ENCODE measurements at regions not wholly inside any gene's neighbourhood (a gene's known extent, or its start where the extent isn't known, plus 50 kb on each side); places are given as distances from the start of the nearest gene placed in this dataset.

- Histone ChIP-seq H3K9ac (ENCODE audit: extremely low read depth, insufficient read length, low read length) (no peak overlapping the region), H2BK20ac (ENCODE audit: low read depth, low read length, poor library complexity, severe bottlenecking) (no peak overlapping the region), H2BK120ac (ENCODE audit: low read depth, low read length, poor library complexity, severe bottlenecking) (no peak overlapping the region), H3K79me1 (ENCODE audit: insufficient read depth, low read depth, low read length, poor library complexity, severe bottlenecking) (no peaks in the 10 kb centered on the region), H2AFZ (ENCODE audit: low read length) (no peak overlapping the region), H2BK5ac (ENCODE audit: insufficient read length, low read length) (no peak overlapping the region), H4K8ac (replicated peaks; ENCODE audit: insufficient read length, low read depth, low read length) (no peak overlapping the region), H3K4ac (ENCODE audit: low read depth, low read length) (no peak overlapping the region), H3K14ac (ENCODE audit: insufficient read depth, low read length) (no peak overlapping the region), H2AK5ac (ENCODE audit: insufficient read length, low read length) (no peak overlapping the region), H3K27ac (ENCODE audit: insufficient read length, low read depth, low read length) (no peak overlapping the region), H4K91ac (ENCODE audit: insufficient read length, low read depth, low read length) (no peak overlapping the region), H2BK15ac (ENCODE audit: low read depth, low read length) (no peak overlapping the region), H4K20me1 (ENCODE audit: control insufficient read depth, insufficient read depth, insufficient read length) (no peaks in the 10 kb centered on the region), H3T11ph (ENCODE audit: low read length) (no peak overlapping the region), H2BK12ac (ENCODE audit: insufficient read length, low read depth, low read length) (no peak overlapping the region), H3K23me2 (ENCODE audit: insufficient read length, low read depth, low read length, poor library complexity, severe bottlenecking) (no peaks in the 10 kb centered on the region), H3K27me3 (ENCODE audit: insufficient read depth, low read length) (no peaks in the 10 kb centered on the region), H3K23ac (ENCODE audit: insufficient read length, low read depth, low read length) (no peak overlapping the region), H3K18ac (ENCODE audit: insufficient read length, low read depth, low read length) (no peak overlapping the region), H3K4me1 (ENCODE audit: insufficient read depth, low read length) (no peaks in the 10 kb centered on the region; the same call in 1 of the 2 replicates), H3K9me3 (ENCODE audit: control insufficient read depth, low read depth, low read length) (no peaks in the 10 kb centered on the region), H3K4me2 (ENCODE audit: insufficient read depth, insufficient read length, low read length) (no peak overlapping the region), H4K5ac (ENCODE audit: insufficient read length, low read depth, low read length) (no peak overlapping the region), H3K56ac (ENCODE audit: insufficient read length, low read depth, low read length) (no peak overlapping the region), H3K79me2 (ENCODE audit: insufficient read depth, low read length) (no peaks in the 10 kb centered on the region)
- no peaks in the 10 kb centered on the region for H3K9me3 Mint-ChIP-seq
- H3K4me1 Mint-ChIP-seq = peaks cover 7 to 24% of the 10 kb centered on the region in 2 experiments
- no peak for TF ChIP-seq CTCF (conservative IDR thresholded peaks at IDR 0.05)
- peaks cover 1% of the 10 kb centered on the region for H3K27me3 Mint-ChIP-seq (ENCODE audit: low read depth)
- no peak overlapping the region for H3K27ac Mint-ChIP-seq
- H3K4me3 Mint-ChIP-seq = no peak overlapping the region; a peak in 1 of 5 replicates
- WGBS (ENCODE audit: extremely low coverage, insufficient read length, low lambda C conversion rate) = no CpG with 5 or more reads among the region's 5 CpGs
- DNase-seq = no peak
- peaks cover 0 to 3% (median 0%) of the 10 kb centered on the region in 3 experiments; a peak in 1 of 7 replicates for H3K36me3 Mint-ChIP-seq (ENCODE audit: insufficient read depth in 1 of 3, low read depth in 3 of 3)
These were observed 372.0 kb downstream of the SHANK2 start for GRCh38 chr11:70880416-70880815.
